Activated CD4-positive, alpha-beta memory T cell treated with anti-CD3 and anti-CD28 coated beads for 36 hours (primary cell): ENCODE measurements at regions not wholly inside any gene's neighbourhood (a gene's known extent, or its start where the extent isn't known, plus 50 kb on each side); places are given as distances from the start of the nearest gene placed in this dataset.
"Not testable (repeated sequence)": the region's sequence is repeated elsewhere in the genome, so short reads cannot be mapped to it uniquely, and the experiment has no call there.

Experiments used
- CTCF ChIA-PET: fragments of 350-600 bp; sonication (Branson Sonifier 250); formaldehyde crosslinking; loops from one replicate; lab custom pipeline; 2021; ENCODE audit warnings: antibody characterized with exemption, inconsistent platforms; lab: Charles Lee
- POLR2A ChIA-PET: fragments of 350-600 bp; sonication (Branson Sonifier 250); formaldehyde crosslinking; loops from one replicate; lab custom pipeline; 2021; ENCODE audit warnings: antibody characterized with exemption; lab: Charles Lee
- DNase-seq: peaks from one replicate; pipeline ENCODE4 v3.0.0-alpha.2; 2020
- H3K27ac Mint-ChIP-seq: one replicate; pipeline ENCODE4 v1.8.0; 2021; ENCODE audit warnings: mixed read lengths
- H3K27me3 Mint-ChIP-seq: one replicate; pipeline ENCODE4 v1.8.0; 2021; ENCODE audit warnings: mixed read lengths
- H3K36me3 Mint-ChIP-seq: one replicate; pipeline ENCODE4 v1.8.0; 2021; ENCODE audit warnings: mixed read lengths
- H3K4me1 Mint-ChIP-seq: one replicate; pipeline ENCODE4 v1.8.0; 2021; ENCODE audit warnings: low read depth, mixed read lengths
- H3K4me3 Mint-ChIP-seq: one replicate; pipeline ENCODE4 v1.8.0; 2021; ENCODE audit warnings: mild to moderate bottlenecking, mixed read lengths
- H3K9me3 Mint-ChIP-seq: one replicate; pipeline ENCODE4 v1.8.0; 2021; ENCODE audit warnings: mixed read lengths
- intact Hi-C: fragments of 100-400 bp; cut with micrococcal nuclease; formaldehyde crosslinking; loops from one replicate; pipeline ENCODE4 v1.15.1; 2023

DNA sequence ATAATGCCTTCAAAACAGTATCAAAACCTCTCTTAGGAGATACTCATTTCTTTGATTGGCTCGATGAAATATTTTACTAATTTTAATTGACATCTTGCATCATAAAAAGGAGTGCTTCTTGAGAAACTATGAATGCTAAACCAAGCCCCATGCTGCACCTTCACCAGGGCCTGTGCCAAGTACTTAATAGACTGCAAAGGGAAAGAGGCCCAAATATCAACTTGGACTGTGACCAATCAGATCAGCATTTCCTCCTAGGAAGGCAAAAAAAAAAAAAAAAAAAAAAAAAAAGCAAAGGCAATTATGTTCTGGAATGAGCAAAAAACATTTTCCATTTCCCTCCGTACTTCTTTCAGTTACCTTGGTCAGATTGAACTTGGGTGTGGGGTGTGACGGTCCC lies 253.0 kb upstream of the SOX4 start:
- H3K9me3 Mint-ChIP-seq = peaks cover 4% of the 10 kb centered on the region
- ChIA-PET POLR2A (no interaction called here), CTCF (no interaction called here)
- no peaks in the 10 kb centered on the region for H3K36me3 Mint-ChIP-seq
- H3K4me1 Mint-ChIP-seq = no peaks in the 10 kb centered on the region
- H3K4me3 Mint-ChIP-seq = no peak overlapping the region
- no peak overlapping the region for H3K27ac Mint-ChIP-seq
- H3K27me3 Mint-ChIP-seq = peaks cover 14% of the 10 kb centered on the region
- intact Hi-C loops = no loop called here
- DNase-seq = no peak

DNA sequence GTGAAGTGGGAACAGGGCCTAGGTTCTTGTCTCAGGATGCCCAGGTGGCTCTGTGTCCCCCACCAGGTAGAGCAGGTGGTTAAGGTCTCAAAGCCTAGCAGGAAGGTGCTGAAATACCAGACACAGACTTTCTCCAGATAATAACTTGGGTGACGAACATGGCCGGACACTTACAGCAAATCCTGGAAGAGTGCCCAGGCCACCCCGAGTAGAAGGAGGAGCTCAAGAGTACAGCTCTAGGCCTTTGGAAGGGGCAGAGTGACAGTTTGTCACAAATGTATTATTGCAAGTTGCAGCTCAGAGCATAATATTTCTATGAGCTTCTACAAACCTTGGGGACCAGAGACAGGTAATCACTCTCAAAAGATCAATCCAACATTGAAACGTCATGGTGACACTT lies 251.6 kb upstream of the SOX4 start:
- ChIA-PET CTCF (no interaction called here), POLR2A (no interaction called here)
- peaks cover 14% of the 10 kb centered on the region for H3K27me3 Mint-ChIP-seq
- no peak overlapping the region for H3K4me3 Mint-ChIP-seq
- H3K4me1 Mint-ChIP-seq = no peaks in the 10 kb centered on the region
- DNase-seq = no peak
- intact Hi-C loops = no loop called here
- peaks cover 4% of the 10 kb centered on the region for H3K9me3 Mint-ChIP-seq
- no peaks in the 10 kb centered on the region for H3K36me3 Mint-ChIP-seq
- H3K27ac Mint-ChIP-seq = no peak overlapping the region

DNA sequence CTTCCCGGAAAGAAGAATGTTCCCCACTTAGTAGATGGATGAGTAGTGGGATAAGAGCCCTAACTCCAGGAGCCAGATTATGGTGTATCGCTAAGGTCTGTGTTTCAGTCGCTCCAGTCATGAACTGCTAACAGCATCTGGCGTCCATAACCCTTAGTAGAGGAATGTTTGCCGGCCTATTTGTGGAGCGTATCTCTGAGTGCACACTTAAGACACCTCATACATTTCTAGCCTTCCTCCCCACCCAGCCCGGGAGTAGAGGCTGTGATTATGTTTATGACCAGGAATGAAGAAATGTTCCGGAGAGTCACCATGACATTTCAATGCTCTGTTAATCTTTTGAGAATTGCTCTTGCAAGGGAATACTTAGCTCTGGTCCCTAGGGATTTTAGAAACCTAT lies 251.1 kb upstream of the SOX4 start:
- no peaks in the 10 kb centered on the region for H3K4me1 Mint-ChIP-seq

DNA sequence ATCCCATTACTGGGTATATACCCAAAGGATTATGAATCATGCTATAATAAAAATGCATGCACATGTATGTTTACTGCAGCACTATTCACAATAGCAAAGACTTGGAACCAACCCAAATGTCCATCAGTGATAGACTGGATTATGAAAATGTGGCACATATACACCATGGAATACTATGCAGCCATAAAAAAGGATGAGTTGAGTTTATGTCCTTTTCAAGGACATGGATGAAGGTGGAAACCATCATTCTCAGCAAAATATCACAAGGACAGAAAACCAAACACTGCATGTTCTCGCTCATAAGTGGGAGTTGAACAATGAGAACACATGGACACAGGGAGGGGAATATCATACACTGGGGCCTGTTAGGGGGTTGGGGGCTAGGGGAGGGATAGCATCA lies 247.8 kb upstream of the SOX4 start:
- DNase-seq, H3K27ac Mint-ChIP-seq, H3K27me3 Mint-ChIP-seq, H3K4me3 Mint-ChIP-seq, CTCF ChIA-PET, H3K4me1 Mint-ChIP-seq, POLR2A ChIA-PET, intact Hi-C loops, H3K36me3 Mint-ChIP-seq, H3K9me3 Mint-ChIP-seq: not testable (repeated sequence)

More for the DNA sequence above, 251.1 kb upstream of the SOX4 start:
- Mint-ChIP-seq H3K9me3 (no peaks in the 10 kb centered on the region), H3K27ac (no peak overlapping the region), H3K36me3 (no peaks in the 10 kb centered on the region), H3K4me3 (no peak overlapping the region), H3K27me3 (peaks cover 14% of the 10 kb centered on the region)
- ChIA-PET POLR2A (no interaction called here), CTCF (no interaction called here)
- DNase-seq = no peak
- intact Hi-C loops = no loop called here

DNA sequence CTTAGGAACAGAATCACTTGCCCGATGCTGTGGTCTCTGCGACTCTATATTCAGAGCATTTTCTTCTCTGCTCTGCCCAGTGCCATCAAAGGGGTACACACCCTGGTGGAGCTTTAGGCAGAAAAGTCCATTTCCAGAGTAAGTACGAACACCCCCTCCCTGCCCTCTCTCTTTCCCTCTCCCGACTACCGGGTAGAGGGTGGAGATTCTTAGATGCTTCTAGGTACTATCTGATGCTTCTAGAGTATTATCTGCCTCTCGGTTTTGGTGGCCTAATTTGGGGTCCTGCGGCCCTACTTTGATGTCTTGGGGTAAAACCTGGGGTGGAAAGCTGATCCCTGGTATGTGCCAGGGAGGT lies 245.4 kb upstream of the SOX4 start:
- no peak for DNase-seq
- intact Hi-C loops = no loop called here
- ChIA-PET POLR2A (no interaction called here), CTCF (interaction anchor here (0.7 kb wide), 1 partner anchor 242 kb away, joined by 3 read pairs; no protein-coding TSS in a partner anchor)
- H3K27ac Mint-ChIP-seq = no peak overlapping the region
- H3K27me3 Mint-ChIP-seq = peaks cover 4% of the 10 kb centered on the region
- no peaks in the 10 kb centered on the region for H3K4me1 Mint-ChIP-seq
- H3K9me3 Mint-ChIP-seq = no peaks in the 10 kb centered on the region
- no peaks in the 10 kb centered on the region for H3K36me3 Mint-ChIP-seq
- no peak overlapping the region for H3K4me3 Mint-ChIP-seq

DNA sequence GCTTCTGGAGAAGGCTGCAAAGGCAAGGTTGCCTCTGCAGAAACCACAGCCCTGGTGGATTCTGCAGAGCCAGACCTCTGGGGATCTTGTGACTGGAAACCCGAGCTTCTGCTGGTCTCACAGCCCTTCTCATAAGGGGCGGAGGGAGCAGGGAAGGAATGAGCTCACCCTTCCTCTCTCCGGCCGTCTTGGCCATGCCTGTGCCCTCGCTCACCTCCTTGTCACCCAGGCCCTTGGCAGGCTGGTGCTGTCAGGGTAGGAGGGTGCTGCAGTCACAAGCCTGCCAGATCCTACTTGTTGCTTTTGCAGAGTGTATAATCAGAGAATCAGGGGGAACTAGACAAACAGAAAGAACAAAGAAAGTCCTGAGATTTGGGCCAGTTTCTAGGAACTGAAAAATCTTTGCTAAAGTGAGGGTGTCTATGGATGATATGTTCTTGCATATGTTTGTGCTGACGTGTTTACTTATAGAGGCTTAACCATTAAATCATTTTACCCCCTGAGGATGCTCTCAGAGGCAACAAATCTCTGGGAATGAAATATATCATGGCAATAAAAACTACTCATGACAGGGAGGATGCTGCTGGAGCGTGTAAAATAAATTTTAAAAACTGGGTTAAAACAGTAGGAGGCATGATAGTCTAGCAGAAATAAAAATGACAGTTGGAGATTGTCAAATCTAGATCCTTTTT lies 244.9 kb upstream of the SOX4 start:
- CTCF ChIA-PET = interaction anchor here (0.7 kb wide), 1 partner anchor 241 kb away, joined by 3 read pairs; no protein-coding TSS in a partner anchor
- Mint-ChIP-seq H3K27ac (no peak overlapping the region), H3K36me3 (no peaks in the 10 kb centered on the region), H3K4me3 (no peak overlapping the region), H3K9me3 (no peaks in the 10 kb centered on the region), H3K4me1 (no peaks in the 10 kb centered on the region), H3K27me3 (peaks cover 4% of the 10 kb centered on the region)
- no peak for DNase-seq
- intact Hi-C loops = no loop called here
- POLR2A ChIA-PET = no interaction called here

DNA sequence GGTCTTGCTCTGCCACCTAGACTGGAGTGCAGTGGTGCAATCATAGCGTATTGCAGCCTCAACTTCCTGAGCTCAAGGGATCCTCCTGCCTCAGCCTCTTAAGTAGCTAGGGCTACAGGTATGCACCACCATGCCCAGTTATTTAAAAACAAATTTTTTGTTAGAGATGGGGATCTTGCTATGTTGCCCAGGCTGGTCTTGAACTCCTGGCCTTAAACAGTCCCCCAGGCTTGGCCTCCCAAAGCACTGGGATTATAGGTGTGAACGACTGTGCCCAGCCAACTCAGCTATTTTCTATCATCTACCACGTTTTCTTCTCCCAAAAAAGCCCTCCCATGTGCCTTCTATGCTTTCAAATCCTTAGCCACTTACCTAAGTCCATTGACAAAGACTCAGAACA lies 243.7 kb upstream of the SOX4 start:
- CTCF ChIA-PET = no interaction called here
- Mint-ChIP-seq H3K27ac (no peak overlapping the region), H3K9me3 (no peaks in the 10 kb centered on the region), H3K36me3 (no peaks in the 10 kb centered on the region), H3K27me3 (peaks cover 3% of the 10 kb centered on the region), H3K4me3 (no peak overlapping the region), H3K4me1 (no peaks in the 10 kb centered on the region)
- POLR2A ChIA-PET = no interaction called here
- intact Hi-C loops = no loop called here
- DNase-seq = no peak

DNA sequence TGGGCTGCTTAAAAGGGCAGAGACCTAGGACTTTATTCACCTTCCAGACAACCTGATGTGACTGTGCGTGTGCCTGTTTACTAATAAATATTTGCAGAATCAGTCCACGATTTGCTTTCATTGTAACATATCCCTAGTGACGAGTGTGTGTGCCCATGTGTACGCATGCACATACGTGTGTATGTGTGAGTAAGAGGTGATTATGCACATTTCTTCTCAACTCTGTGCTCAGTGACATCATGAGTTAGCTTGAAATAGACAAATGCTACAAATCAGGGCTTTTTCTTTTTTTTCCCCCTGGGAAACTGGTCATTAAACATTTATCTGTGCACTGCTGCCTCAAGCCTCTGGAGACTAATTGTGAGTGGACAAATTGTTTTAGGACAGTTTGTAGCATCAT lies 242.6 kb upstream of the SOX4 start:
- Mint-ChIP-seq H3K27ac (no peak overlapping the region), H3K4me3 (no peak overlapping the region), H3K9me3 (no peaks in the 10 kb centered on the region), H3K4me1 (no peaks in the 10 kb centered on the region), H3K27me3 (no peaks in the 10 kb centered on the region), H3K36me3 (no peaks in the 10 kb centered on the region)
- DNase-seq = no peak
- intact Hi-C loops = no loop called here
- CTCF ChIA-PET = no interaction called here
- POLR2A ChIA-PET = no interaction called here

DNA sequence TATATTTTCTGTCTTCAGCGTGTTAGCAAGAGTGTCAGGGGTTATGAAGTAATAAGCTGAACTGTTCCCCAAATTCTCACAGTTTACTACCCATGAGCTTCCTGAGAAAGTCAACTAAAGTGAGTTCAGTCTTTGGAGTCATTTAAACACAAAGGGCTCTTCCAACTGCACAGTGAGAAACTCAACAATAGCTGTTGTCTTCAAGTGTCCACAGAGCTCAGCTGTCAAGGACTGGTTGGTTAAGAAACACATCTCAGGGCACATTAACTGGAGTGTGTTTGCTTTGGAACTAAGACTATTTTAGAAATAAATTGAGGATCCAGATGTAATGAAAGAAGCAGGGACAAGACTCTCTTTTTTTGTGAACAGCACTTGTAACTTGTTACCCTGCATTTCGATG lies 241.4 kb upstream of the SOX4 start:
- Mint-ChIP-seq H3K27ac (no peak overlapping the region), H3K27me3 (no peaks in the 10 kb centered on the region), H3K4me3 (no peak overlapping the region), H3K4me1 (no peaks in the 10 kb centered on the region), H3K36me3 (no peaks in the 10 kb centered on the region), H3K9me3 (no peaks in the 10 kb centered on the region)
- ChIA-PET POLR2A (no interaction called here), CTCF (no interaction called here)
- intact Hi-C loops = no loop called here
- DNase-seq = no peak

DNA sequence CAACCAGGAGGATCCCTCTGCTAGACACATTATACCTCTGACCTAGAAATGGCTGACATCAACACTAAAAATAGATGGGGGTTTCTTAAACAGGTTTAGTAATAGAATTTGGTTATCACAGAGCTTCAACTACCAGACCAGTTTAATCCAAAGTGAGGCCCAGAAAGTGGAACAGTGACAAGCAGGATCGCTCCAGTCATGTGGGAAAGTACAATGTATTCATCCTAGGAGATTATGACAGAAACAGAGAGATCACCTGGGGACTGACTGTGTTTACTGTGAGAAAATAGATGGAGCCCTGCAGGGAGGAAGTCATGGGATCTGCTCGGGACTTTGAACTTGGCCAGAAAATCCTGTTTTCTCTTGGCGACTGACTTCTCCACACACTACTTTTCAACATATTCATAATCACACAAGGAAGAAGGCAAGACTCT lies 238.7 kb upstream of the SOX4 start:
- H3K4me1 Mint-ChIP-seq = no peaks in the 10 kb centered on the region
- intact Hi-C loops = no loop called here
- POLR2A ChIA-PET = no interaction called here
- DNase-seq = no peak
- CTCF ChIA-PET = no interaction called here
- no peaks in the 10 kb centered on the region for H3K9me3 Mint-ChIP-seq
- H3K27ac Mint-ChIP-seq = no peak overlapping the region
- no peaks in the 10 kb centered on the region for H3K27me3 Mint-ChIP-seq
- no peak overlapping the region for H3K4me3 Mint-ChIP-seq
- no peaks in the 10 kb centered on the region for H3K36me3 Mint-ChIP-seq

DNA sequence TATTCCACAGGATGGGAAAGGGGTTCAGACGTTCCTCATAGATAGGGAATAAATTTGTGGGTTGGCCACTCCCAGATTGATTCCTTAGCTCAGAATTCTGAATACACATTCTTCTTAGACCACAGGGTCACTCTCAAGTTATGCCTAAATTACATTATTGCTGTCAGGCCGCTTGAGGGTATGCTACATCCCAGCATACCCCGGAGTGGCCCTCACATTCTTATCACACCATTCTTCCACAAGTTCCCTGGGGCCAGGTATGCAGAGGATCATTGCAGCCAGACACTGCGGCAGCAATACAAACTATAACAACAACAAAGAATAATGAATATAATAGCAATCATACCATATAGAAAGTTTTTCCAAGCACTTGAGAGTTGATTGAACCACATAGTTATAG lies 237.9 kb upstream of the SOX4 start:
- H3K27ac Mint-ChIP-seq = no peak overlapping the region
- ChIA-PET POLR2A (no interaction called here), CTCF (no interaction called here)
- intact Hi-C loops = no loop called here
- DNase-seq = no peak
- H3K27me3 Mint-ChIP-seq = no peaks in the 10 kb centered on the region
- H3K9me3 Mint-ChIP-seq = no peaks in the 10 kb centered on the region
- no peaks in the 10 kb centered on the region for H3K4me1 Mint-ChIP-seq
- no peaks in the 10 kb centered on the region for H3K36me3 Mint-ChIP-seq
- H3K4me3 Mint-ChIP-seq = no peak overlapping the region

DNA sequence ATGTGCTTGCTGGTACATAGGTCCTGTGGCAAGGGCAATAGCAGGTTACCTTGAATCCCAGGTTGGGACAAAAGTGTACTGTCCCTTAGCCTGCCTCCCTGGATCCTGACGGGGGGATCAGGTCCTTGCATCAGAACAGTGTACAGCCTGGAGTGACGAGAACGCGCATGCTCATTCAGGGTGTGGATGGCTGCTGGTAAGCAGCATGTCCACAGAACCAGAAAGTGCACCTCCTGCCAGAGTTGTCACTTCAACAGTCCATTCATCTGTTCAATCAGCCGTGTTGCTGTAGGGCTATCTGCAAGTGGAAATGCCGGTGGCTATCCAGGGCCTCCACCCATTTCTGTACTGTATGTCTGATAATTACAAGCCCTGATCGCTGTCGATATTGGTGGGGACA lies 236.3 kb upstream of the SOX4 start:
- Mint-ChIP-seq H3K9me3 (no peaks in the 10 kb centered on the region), H3K4me1 (no peaks in the 10 kb centered on the region), H3K27ac (no peak overlapping the region), H3K4me3 (no peak overlapping the region), H3K27me3 (no peaks in the 10 kb centered on the region), H3K36me3 (no peaks in the 10 kb centered on the region)
- ChIA-PET CTCF (no interaction called here), POLR2A (no interaction called here)
- DNase-seq = no peak
- intact Hi-C loops = no loop called here

DNA sequence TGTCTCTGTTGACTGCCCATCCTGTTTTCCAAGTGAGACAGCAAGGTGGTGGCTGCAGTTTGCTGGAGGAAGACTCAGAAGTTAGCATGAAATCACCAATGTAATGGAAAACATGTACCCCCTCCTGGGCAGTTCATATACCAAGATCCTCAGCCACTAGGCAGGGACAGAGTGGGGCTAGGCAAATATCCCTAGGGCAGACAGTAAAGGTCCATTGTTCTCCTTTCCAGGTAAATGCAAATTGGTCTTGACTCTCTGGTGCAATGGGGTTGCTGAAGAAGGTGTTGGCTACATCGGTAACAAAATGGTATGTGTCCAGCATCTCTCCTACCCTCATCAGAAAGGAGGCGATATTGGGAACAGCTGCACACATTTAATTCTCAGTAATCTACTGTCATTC lies 233.6 kb upstream of the SOX4 start:
- H3K27me3 Mint-ChIP-seq = no peaks in the 10 kb centered on the region
- CTCF ChIA-PET = no interaction called here
- POLR2A ChIA-PET = no interaction called here
- H3K9me3 Mint-ChIP-seq = no peaks in the 10 kb centered on the region
- H3K4me3 Mint-ChIP-seq = no peak overlapping the region
- no peaks in the 10 kb centered on the region for H3K36me3 Mint-ChIP-seq
- DNase-seq = no peak
- H3K27ac Mint-ChIP-seq = no peak overlapping the region
- intact Hi-C loops = no loop called here
- H3K4me1 Mint-ChIP-seq = no peaks in the 10 kb centered on the region
